ENCODE measurements at regions not wholly inside any gene's neighbourhood (a gene's known extent, or its start where the extent isn't known, plus 50 kb on each side); places are given as distances from the start of the nearest gene placed in this dataset.

DNA sequence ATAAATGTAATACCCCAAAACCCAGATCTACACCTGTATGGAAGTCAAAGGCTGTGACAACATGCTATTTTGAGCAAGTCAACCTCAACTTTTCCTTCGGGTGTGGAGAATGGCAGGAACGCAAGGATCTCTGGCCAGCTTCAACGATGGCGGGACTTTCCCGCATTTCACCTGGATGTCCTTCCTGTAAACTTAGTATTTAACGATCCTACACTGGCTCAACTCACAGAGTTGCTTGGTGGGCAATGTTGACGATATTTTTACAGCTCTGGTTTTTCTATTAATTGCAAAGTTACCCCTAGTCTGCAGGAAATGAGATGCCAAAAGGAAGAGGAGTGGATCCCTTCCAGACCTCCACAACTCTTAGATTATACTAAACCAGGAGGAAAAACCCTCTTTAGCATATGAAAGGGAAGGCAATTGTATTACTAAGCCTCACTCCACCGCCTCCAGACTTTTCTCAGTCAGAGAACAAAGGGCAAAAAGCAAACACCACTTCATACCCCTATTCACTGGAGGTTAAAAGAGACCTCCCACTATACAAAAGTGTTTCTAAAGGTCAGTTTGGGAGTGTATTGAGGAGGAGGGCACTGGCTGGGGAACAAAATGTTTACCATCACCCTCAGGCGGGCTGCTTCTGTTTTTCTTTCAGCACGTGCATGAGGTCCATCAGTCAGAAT lies 56.5 kb upstream of the ACVR1 start:
- no peaks in the 10 kb centered on the region for H3K36me3 ChIP-seq (ENCODE audit: low read length)
- TF ChIP-seq EZH2phosphoT487 (conservative IDR thresholded peaks at IDR 0.05; ENCODE audit: low read length): no peak
- TF ChIP-seq, protein P1, sequence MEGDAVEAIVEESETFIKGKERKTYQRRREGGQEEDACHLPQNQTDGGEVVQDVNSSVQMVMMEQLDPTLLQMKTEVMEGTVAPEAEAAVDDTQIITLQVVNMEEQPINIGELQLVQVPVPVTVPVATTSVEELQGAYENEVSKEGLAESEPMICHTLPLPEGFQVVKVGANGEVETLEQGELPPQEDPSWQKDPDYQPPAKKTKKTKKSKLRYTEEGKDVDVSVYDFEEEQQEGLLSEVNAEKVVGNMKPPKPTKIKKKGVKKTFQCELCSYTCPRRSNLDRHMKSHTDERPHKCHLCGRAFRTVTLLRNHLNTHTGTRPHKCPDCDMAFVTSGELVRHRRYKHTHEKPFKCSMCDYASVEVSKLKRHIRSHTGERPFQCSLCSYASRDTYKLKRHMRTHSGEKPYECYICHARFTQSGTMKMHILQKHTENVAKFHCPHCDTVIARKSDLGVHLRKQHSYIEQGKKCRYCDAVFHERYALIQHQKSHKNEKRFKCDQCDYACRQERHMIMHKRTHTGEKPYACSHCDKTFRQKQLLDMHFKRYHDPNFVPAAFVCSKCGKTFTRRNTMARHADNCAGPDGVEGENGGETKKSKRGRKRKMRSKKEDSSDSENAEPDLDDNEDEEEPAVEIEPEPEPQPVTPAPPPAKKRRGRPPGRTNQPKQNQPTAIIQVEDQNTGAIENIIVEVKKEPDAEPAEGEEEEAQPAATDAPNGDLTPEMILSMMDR (IDR thresholded peaks at IDR 0.05; ENCODE audit: insufficient read depth, low read length, poor library complexity, severe bottlenecking): no peak
- no peak overlapping the region for H3K9ac ChIP-seq (ENCODE audit: low read length)
- H3K9me2 ChIP-seq (replicated peaks; ENCODE audit: insufficient read depth, low read length): no peaks in the 10 kb centered on the region
- no peaks in the 10 kb centered on the region for H3K79me2 ChIP-seq (ENCODE audit: insufficient read depth, low read length)
- no peak overlapping the region for H3K4me2 ChIP-seq (ENCODE audit: low read depth, low read length, poor library complexity, severe bottlenecking)
- no peak overlapping the region for H3K27ac ChIP-seq (ENCODE audit: low read depth, low read length)
- no peaks in the 10 kb centered on the region for H3K27me3 ChIP-seq (ENCODE audit: low read length)
- no peaks in the 10 kb centered on the region for H4K20me1 ChIP-seq (ENCODE audit: low read depth, low read length)
- H3K9me3 ChIP-seq (ENCODE audit: insufficient read depth, low read length): no peaks in the 10 kb centered on the region
- H3K4me3 ChIP-seq (ENCODE audit: insufficient read depth, low read length, poor library complexity, severe bottlenecking): no peak overlapping the region
- H3F3A ChIP-seq (ENCODE audit: insufficient read depth): no peaks in the 10 kb centered on the region
- no peak overlapping the region for H2AFZ ChIP-seq (ENCODE audit: low read depth, low read length, severe bottlenecking)

DNA sequence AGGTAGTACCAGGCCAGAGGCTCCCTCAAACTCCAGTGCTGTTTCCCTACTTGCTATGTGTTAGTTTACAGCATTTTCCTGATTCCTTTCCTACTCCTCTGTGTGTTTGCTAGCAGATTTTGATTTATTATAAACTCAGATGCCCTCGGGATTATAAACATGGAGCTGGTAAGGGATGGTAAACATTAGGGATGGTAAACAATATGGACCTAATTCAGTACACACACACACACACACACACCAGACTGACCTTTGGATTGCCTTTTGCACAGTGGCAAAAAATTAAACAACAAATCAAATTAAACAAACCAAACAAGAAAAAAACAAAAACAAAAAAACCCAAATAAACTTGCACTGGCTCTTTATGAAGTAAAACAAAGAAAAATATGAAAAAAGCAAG lies 55.4 kb upstream of the ACVR1 start:
- Histone ChIP-seq H3K36me3 (ENCODE audit: low read length) (no peaks in the 10 kb centered on the region), H3K9me3 (ENCODE audit: insufficient read depth, low read length) (no peaks in the 10 kb centered on the region), H3K27me3 (ENCODE audit: low read length) (no peaks in the 10 kb centered on the region), H3K4me3 (ENCODE audit: insufficient read depth, low read length, poor library complexity, severe bottlenecking) (no peak overlapping the region), H2AFZ (ENCODE audit: low read depth, low read length, severe bottlenecking) (no peak overlapping the region), H3F3A (ENCODE audit: insufficient read depth) (no peaks in the 10 kb centered on the region), H3K9me2 (replicated peaks; ENCODE audit: insufficient read depth, low read length) (no peaks in the 10 kb centered on the region), H3K79me2 (ENCODE audit: insufficient read depth, low read length) (no peaks in the 10 kb centered on the region), H3K27ac (ENCODE audit: low read depth, low read length) (no peak overlapping the region), H3K4me2 (ENCODE audit: low read depth, low read length, poor library complexity, severe bottlenecking) (no peak overlapping the region), H3K9ac (ENCODE audit: low read length) (no peak overlapping the region), H4K20me1 (ENCODE audit: low read depth, low read length) (no peaks in the 10 kb centered on the region)
- TF ChIP-seq, protein P1 (IDR thresholded peaks at IDR 0.05; ENCODE audit: insufficient read depth, low read length, poor library complexity, severe bottlenecking): no peak
- no peak for TF ChIP-seq EZH2phosphoT487 (conservative IDR thresholded peaks at IDR 0.05; ENCODE audit: low read length)

DNA sequence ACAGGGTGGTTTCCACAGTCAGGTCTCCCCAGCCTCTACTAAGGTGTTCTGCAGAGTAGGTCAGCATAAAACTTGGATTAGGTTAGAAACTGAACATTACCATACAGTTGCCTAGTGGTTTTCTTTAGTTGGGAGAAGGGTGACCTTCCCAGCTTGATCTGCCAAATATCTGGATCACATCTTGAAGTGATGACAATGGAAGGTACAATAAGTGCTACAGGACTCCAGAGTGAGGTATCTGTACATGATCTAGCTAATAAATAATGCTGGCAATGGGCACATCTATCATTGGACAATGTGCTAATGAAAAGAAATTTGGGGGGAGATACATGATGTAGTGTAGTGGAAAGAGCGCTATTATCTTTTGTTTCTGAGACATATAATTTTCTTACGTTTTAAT lies 54.6 kb upstream of the ACVR1 start:
- Histone ChIP-seq H3K79me2 (ENCODE audit: insufficient read depth, low read length) (no peaks in the 10 kb centered on the region), H3F3A (ENCODE audit: insufficient read depth) (no peaks in the 10 kb centered on the region), H4K20me1 (ENCODE audit: low read depth, low read length) (no peaks in the 10 kb centered on the region), H3K4me3 (ENCODE audit: insufficient read depth, low read length, poor library complexity, severe bottlenecking) (no peak overlapping the region), H3K9me3 (ENCODE audit: insufficient read depth, low read length) (no peaks in the 10 kb centered on the region), H3K27me3 (ENCODE audit: low read length) (no peaks in the 10 kb centered on the region), H3K4me2 (ENCODE audit: low read depth, low read length, poor library complexity, severe bottlenecking) (no peak overlapping the region), H3K9me2 (replicated peaks; ENCODE audit: insufficient read depth, low read length) (no peaks in the 10 kb centered on the region), H2AFZ (ENCODE audit: low read depth, low read length, severe bottlenecking) (no peak overlapping the region), H3K9ac (ENCODE audit: low read length) (no peak overlapping the region), H3K27ac (ENCODE audit: low read depth, low read length) (no peak overlapping the region), H3K36me3 (ENCODE audit: low read length) (no peaks in the 10 kb centered on the region)
- TF ChIP-seq, protein P1 (IDR thresholded peaks at IDR 0.05; ENCODE audit: insufficient read depth, low read length, poor library complexity, severe bottlenecking): no peak
- TF ChIP-seq EZH2phosphoT487 (conservative IDR thresholded peaks at IDR 0.05; ENCODE audit: low read length): no peak

Data from SU-DHL-6 (cell line).